Stomach (tissue), 4 donors: ENCODE measurements at regions not wholly inside any gene's neighbourhood (a gene's known extent, or its start where the extent isn't known, plus 50 kb on each side); places are given as distances from the start of the nearest gene placed in this dataset.

Experiments
- EP300 ChIP-seq: sonication (generic); formaldehyde crosslinking; IDR thresholded peaks from one replicate; pipeline ENCODE4 v1.6.1; 2017; ENCODE audit warnings: antibody characterized with exemption
- POLR2A ChIP-seq, 4 donors: fragments of 450-650 bp; IDR thresholded peaks; one replicate each; pipeline ENCODE4 v1.6.1; 2016; ENCODE audit warnings: antibody characterized with exemption in 4 of 4, control low read depth in 2 of 4, mild to moderate bottlenecking in 1 of 4, moderate library complexity in 1 of 4
- POLR2AphosphoS5 ChIP-seq, 3 donors: sonication (generic); formaldehyde crosslinking; IDR thresholded peaks; one replicate each; pipeline ENCODE4 v1.6.1; 2016; ENCODE audit warnings: antibody characterized with exemption in 3 of 3
- TF ChIP-seq, protein P1 (sequence below), 7 experiments: fragments of 450-650 bp in 4 of 7; fragments of 200-600 bp in 3 of 7; sonication (generic) in 3 of 7; IDR thresholded peaks; one replicate each; pipeline ENCODE4 v1.5.1; 2016 to 2019; ENCODE audit warnings: antibody characterized with exemption in 7 of 7, control low read depth in 2 of 7, mild to moderate bottlenecking in 1 of 7

DNA sequence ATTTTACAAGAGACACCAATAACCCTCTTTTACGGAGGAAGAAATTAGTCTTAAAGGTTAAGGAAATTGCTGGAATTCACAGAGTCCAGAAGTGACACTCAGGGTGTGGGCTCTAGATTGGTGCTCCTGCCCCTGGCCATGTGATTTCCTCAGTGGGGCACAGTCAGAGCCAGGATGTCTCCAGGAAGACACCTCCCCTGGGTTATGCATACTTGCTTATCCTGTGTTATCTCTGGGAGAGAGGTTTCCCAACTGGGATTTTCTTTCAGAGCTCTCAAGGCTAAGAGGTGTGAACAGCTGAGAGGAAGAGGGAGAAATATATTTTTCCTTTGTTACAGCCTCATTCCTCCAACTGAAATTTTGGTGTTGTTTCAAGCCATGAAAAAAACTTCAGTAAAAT, 125.6 kb upstream of the CELF4 start:
- TF ChIP-seq POLR2A (IDR thresholded peaks at IDR 0.05), result no peak
- TF ChIP-seq, protein P1, sequence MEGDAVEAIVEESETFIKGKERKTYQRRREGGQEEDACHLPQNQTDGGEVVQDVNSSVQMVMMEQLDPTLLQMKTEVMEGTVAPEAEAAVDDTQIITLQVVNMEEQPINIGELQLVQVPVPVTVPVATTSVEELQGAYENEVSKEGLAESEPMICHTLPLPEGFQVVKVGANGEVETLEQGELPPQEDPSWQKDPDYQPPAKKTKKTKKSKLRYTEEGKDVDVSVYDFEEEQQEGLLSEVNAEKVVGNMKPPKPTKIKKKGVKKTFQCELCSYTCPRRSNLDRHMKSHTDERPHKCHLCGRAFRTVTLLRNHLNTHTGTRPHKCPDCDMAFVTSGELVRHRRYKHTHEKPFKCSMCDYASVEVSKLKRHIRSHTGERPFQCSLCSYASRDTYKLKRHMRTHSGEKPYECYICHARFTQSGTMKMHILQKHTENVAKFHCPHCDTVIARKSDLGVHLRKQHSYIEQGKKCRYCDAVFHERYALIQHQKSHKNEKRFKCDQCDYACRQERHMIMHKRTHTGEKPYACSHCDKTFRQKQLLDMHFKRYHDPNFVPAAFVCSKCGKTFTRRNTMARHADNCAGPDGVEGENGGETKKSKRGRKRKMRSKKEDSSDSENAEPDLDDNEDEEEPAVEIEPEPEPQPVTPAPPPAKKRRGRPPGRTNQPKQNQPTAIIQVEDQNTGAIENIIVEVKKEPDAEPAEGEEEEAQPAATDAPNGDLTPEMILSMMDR (IDR thresholded peaks at IDR 0.05), result no peak
- no peak for TF ChIP-seq POLR2AphosphoS5 (IDR thresholded peaks at IDR 0.05)
- no peak for TF ChIP-seq EP300
